ENCODE measurements at regions not wholly inside any gene's neighbourhood (a gene's known extent, or its start where the extent isn't known, plus 50 kb on each side); places are given as distances from the start of the nearest gene placed in this dataset.

GRCh38 chr18:78765637-78766281, 213.9 kb upstream of the SALL3 start:
- TF ChIP-seq, protein P1, sequence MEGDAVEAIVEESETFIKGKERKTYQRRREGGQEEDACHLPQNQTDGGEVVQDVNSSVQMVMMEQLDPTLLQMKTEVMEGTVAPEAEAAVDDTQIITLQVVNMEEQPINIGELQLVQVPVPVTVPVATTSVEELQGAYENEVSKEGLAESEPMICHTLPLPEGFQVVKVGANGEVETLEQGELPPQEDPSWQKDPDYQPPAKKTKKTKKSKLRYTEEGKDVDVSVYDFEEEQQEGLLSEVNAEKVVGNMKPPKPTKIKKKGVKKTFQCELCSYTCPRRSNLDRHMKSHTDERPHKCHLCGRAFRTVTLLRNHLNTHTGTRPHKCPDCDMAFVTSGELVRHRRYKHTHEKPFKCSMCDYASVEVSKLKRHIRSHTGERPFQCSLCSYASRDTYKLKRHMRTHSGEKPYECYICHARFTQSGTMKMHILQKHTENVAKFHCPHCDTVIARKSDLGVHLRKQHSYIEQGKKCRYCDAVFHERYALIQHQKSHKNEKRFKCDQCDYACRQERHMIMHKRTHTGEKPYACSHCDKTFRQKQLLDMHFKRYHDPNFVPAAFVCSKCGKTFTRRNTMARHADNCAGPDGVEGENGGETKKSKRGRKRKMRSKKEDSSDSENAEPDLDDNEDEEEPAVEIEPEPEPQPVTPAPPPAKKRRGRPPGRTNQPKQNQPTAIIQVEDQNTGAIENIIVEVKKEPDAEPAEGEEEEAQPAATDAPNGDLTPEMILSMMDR (conservative IDR thresholded peaks at IDR 0.05; ENCODE audit: low read length) = no peak
- no peak for DNase-seq (ENCODE audit: low read depth)
- no peak overlapping the region for H3K4me3 ChIP-seq (ENCODE audit: low read length)

GRCh38 chr18:78766651-78767533, 212.7 kb upstream of the SALL3 start:
- no peak for DNase-seq (ENCODE audit: low read depth)
- TF ChIP-seq, protein P1 (conservative IDR thresholded peaks at IDR 0.05; ENCODE audit: low read length) = no peak
- no peak overlapping the region for H3K4me3 ChIP-seq (ENCODE audit: low read length)

- TF ChIP-seq, protein P1 (conservative IDR thresholded peaks at IDR 0.05; ENCODE audit: low read length) = no peak
- no peak overlapping the region for H3K4me3 ChIP-seq (ENCODE audit: low read length)
These were observed 212.0 kb upstream of the SALL3 start for GRCh38 chr18:78767648-78768071.

GRCh38 chr18:78768221-78768620, 211.4 kb upstream of the SALL3 start:
- DNase-seq (ENCODE audit: low read depth) = no peak
- TF ChIP-seq, protein P1 (conservative IDR thresholded peaks at IDR 0.05; ENCODE audit: low read length) = no peak
- H3K4me3 ChIP-seq (ENCODE audit: low read length) = no peak overlapping the region

More at GRCh38 chr18:78767648-78768071, 212.0 kb upstream of the SALL3 start:
- no peak for DNase-seq (ENCODE audit: low read depth)

GRCh38 chr18:78768656-78769501, 210.7 kb upstream of the SALL3 start:
- no peak overlapping the region for H3K4me3 ChIP-seq (ENCODE audit: low read length)
- no peak for DNase-seq (ENCODE audit: low read depth)
- TF ChIP-seq, protein P1 (conservative IDR thresholded peaks at IDR 0.05; ENCODE audit: low read length) = no peak

- DNase-seq (ENCODE audit: low read depth) = no peak
- H3K4me3 ChIP-seq (ENCODE audit: low read length) = no peak overlapping the region
- TF ChIP-seq, protein P1 (conservative IDR thresholded peaks at IDR 0.05; ENCODE audit: low read length) = no peak
These were observed 210.0 kb upstream of the SALL3 start for GRCh38 chr18:78769502-78770105.

All from AG10803 (cell line).